GOT3 (cell line): ENCODE measurements at regions not wholly inside any gene's neighbourhood (a gene's known extent, or its start where the extent isn't known, plus 50 kb on each side); places are given as distances from the start of the nearest gene placed in this dataset.

Experiments
- DNase-seq: peaks from one replicate; lab custom pipeline; 2025; ENCODE audit warnings: mixed read lengths; lab: John Stamatoyannopoulos, UW

DNA sequence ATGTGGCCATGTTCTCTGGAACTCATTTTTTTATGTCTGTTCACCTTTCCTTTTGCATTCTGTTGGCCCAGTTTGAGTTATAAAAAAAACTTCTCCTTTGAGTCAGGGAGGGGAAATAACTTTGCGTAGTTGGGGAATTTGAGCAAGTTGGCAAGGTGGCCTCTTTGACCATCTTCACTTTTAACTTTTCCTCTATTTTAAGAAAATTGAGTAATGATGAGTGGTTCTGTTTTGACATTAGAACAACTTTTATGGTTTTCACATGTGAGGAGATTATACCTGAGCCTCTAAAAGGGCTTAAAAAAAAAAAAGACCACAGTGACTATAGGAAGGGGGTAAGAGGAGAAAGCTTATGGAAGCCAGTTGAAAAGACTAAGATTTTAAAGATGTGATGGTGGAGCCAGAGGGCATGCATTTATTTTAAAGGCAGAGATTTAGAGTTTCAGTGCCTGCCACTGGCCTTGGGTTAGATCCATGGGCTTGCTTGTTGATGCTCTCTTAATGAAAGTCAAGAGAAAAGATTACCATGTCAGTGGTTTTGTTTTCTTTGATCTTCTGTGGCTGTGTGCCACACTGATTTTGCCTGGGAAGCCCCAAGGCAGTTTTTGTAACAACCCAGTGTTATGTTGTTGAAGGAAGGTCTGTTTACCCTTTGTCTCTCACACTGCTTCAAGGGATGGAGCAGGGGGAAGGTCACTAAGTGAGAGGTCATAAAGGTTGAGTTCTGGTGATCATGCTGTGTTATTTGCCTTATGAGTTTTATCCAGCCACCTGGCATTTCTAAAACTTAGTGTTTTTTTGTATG, 219.7 kb upstream of the CD180 start:
- DNase-seq: no peak

DNA sequence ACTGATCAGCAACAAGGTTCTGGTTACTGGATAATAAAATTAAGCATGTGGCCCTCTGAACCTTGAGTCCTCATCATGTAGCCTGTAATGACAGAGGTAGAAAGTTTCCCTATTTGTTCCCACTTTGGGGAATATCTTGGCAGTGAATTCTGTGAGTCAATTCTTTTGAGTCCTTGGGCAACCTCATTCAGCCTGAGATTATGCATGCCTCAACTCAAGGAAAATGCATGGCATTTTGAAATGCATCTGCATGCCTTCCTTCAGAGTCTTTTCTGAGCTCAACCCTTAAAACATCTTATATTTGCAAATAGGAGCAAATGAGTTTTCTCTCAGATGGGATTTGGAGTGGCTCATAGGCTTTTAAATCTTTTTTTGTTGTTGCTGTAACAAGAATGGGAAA, 218.1 kb upstream of the CD180 start:
- DNase-seq: no peak

DNA sequence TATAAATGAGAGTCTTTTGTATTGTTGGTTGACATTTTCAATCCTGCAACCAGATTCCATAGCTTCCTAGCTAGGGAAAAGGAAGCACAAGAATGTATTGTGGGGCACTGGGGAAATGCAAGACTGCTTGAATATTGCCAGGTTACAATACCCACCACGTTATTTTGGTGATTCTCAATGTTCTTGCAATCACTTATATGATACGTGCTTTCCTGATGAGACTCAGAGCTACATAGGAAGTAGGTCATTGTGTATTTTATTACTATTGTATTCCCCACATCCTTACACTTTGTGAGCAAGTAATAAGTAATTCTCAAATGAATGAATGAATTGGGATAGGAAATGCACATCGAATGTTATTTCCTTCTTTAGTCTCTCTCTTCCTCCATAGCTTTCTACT, 217.1 kb upstream of the CD180 start:
- no peak for DNase-seq

DNA sequence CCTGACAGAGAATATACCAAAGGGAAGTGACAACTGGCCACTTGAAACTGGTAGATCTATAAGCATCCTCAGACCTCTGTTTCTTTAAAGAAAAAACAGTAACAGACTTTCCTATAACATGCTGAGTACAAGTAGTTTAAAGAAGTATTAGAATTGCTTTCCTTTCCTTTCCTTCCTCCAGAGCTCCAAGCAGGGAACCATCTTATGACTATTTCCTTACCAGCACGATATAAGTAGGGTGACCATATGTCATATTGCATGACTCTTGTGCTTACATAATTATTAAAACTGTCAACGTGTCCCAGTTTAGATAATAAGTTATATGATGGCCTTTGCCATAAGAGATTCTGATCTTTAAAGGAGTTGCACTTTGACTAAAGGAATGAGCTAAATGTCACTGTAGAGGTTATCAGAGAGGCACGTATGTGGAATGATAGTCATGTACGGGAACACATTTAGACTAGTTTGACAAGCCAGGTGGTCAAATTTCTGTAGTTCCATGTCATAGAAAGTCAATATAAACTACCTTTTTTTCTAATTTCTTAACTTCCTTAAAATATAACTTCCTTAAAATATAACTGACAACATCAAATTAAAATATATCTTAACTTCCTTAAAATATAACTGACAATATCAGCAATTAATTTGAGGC, 212.7 kb upstream of the CD180 start:
- DNase-seq: no peak

DNA sequence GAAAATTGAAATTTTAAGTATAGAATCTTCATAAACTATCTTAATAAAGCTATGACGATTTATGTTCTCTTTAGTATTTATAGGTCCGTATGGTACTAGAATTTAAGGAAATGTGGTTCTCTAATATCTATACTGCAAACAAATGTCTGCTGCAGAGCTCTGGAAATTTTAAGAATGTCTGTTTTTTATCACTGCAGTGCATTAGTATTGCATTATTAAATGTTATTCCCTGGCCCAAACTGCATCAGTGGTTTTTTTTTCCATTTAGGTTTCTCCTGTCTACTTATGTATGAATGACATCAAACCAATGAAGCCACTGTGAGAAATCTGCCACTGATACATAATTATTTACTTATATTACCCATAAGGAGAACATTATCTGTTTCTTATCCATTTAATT, 211.4 kb upstream of the CD180 start:
- DNase-seq: no peak

DNA sequence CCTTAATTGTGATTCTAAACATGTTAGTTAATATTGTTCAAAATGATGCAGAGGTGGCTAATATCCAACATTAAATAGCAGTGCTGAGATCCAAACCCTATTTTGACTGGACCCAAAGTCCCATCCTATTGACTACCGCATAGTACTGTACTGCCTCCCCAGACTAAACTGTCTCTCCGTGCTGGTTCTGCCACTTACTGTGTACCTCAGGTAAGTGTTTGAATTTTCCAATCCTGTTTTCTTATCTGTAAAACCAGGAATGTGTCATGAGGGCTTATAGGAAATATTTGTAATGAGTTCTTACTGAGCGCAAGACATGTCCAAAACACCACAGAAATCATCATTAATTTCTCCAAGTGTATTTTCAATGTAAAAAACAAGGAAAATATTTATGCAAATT, 209.2 kb upstream of the CD180 start:
- DNase-seq: no peak

DNA sequence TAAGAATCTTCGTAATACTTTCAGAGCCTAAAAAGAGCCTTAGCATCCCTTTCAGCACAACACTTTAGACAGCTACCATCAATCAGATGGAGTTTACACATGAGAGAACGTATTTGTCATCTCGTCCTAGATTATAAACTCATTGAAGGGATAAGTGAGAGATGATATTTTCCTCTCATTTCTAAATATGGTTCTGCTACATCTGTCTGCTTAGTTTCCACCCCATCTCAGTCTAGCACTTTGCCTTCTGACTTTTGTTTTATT, 208.4 kb upstream of the CD180 start:
- DNase-seq: no peak

DNA sequence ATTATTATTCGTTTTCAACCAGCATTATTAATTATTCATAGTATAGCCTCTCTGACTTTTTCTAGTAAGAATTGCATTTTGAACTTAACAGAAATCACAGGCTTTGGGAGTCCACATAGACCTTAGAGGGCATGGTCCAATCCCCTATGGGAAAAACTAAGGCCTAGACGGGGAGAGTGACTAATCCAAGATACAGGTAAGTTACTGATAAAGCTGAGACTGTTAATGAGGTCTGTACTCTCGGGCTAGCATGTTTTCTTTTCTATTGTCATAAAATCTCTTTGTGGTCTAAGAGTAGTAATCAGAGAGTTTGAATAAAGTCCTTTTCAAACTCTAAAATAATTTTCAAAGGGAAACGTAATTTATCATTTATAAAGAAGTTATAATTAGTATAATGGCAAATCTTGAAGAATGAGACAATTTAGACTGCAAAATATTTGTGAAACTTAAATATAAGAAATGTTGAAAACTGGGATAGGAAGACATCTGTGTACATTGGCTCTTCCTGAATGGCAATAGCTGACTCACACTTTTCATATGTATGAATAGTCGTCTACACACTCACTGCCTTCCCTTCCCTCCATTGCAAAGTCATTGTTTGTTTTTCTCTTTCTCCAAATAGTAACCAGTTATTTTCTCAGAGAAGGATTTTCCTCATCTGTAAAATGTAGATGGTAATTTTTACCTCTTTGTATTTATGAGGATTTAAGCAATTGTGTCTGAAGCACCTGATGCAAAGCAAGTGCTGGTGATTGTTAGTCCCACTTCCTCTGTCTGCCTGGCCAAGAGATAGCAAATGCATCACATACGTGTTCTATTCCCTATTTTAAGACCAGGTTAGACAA, 207.9 kb upstream of the CD180 start:
- DNase-seq: no peak

DNA sequence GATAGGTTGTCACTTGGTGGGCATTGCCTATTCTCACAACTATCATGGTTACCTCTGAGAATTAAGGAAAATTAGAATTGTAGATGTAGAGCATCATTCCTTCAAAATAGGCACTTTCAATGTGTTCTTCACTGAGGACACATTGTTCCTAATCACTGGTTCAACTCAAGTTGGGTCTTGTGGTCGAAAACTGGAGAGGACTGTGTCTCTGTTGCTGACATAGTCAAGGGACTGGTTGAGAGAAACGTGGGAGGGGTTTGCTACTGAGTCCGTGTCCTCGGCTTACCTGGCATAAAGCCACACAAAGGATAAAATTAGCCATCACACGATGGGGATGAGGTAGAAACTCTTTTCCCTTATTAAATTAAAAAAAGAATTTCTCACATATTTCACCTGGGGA, 205.9 kb upstream of the CD180 start:
- no peak for DNase-seq

DNA sequence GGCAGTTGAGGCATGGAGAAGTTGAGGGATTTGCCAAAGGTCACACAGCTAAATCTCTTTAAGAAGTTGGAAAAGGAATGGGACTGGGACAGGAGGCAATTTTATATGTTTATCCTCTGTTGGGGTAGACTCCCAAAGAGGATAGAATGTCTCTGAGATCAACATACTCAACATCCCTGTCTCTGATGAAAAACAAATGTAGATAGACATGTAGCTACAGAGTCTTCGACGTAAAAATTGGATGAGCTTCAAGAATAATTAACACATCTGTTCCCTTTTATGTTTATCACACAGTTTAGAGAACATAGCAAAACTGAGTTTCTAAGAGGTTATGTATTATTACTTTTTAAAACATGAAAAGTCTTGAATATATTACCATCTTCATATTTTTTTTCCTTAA, 204.6 kb upstream of the CD180 start:
- DNase-seq: no peak

DNA sequence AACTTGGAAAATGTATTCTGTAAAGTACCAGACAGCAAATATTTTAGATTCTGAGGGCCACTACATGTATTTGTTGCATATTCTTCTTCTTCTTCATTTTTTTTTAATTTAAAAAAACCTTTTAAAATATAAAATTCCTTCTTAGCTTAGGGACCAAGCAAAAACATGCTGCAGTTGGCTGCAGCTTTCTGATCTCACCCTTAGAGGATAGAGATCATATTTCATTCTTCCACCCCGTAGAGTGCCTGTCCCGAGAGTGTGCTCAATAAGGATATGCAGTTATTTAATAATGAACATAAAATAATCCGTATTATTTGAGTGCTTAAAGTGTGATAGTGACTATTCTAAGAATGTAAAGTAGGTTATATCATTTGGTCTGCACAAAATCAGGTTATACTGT, 204.2 kb upstream of the CD180 start:
- no peak for DNase-seq

DNA sequence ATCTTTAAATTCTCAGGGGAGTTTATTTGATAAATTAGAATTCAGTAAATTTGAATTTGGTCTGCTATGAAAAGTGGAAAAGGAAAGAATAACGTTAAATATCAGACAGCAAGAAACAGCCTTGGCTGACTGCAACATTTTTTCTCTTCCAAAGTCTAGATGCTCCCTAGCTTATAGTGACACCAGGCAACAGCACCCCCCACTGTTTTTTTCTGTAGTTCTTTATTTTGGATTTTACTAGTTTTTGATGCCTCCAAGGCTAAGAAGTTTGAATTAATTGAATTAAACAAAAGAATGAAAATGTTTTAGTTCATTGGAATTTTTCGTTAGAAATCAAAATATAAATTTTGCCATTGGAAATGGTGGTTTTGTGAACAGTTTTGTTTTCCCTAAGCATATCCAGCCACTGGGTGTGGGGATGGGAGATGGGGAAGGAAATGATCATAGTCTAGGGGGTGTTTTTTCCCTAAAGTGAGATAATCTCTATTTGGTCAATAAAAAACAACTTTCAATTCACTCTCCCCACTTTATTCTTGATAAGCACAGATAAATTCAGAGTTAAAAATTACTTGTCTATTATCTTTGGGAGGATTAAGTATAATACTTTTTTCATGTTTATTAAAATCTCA, 199.3 kb upstream of the CD180 start:
- DNase-seq: no peak

DNA sequence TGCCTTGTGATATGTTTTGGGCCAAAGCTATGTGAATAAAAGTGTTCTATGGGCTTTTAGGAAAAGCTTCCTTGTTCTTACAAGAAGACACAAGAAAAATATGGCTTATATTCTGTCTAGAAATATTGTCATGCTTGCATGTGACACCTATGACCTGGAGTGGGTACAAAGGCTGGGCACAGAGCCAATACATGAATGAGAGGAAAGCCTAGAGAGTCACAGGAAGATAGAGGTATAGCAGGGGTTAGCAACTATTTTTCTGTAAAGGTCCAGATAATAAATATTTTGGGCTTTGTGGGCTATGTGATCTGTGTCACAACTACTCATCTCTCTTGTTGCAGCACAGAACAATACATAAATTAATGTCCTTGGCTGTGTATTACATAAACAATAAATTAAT, 196.6 kb upstream of the CD180 start:
- DNase-seq: no peak

DNA sequence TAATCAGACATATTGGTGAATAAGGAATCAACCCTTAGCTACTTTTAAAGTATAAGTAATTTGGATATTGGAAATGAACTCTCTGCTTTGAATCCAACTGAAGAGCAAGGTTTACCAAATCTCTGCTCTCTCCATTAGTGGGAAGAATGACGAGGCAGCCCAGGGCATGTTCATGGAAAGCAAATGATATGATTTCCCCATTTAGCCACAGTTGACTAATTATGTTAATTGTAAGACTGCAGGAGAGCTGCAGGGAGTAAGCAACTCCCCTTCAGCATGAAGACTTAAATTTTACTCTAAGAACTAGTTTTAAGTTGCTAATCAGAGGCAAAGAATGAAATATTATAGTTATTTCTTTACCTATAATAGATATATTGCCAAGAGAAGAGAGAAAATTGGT, 194.3 kb upstream of the CD180 start:
- DNase-seq: no peak

DNA sequence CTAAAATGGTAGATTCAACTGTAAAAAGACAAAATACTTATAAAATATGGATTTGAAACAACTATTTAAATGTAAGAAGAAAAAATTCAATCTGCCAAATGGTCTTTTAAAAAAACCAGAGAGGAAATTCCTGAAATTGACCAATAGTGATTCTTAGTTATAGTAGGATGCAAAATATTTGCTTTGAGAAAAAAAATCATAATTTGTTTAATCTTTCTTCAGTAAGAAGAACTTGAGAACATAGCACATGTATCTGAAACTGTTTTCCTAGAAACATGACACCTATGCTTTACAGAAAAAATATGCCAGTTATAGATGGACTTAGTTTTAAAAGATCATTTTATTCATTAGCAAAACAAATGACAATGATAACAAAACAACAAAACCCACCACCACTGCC, 186.9 kb upstream of the CD180 start:
- DNase-seq: no peak

DNA sequence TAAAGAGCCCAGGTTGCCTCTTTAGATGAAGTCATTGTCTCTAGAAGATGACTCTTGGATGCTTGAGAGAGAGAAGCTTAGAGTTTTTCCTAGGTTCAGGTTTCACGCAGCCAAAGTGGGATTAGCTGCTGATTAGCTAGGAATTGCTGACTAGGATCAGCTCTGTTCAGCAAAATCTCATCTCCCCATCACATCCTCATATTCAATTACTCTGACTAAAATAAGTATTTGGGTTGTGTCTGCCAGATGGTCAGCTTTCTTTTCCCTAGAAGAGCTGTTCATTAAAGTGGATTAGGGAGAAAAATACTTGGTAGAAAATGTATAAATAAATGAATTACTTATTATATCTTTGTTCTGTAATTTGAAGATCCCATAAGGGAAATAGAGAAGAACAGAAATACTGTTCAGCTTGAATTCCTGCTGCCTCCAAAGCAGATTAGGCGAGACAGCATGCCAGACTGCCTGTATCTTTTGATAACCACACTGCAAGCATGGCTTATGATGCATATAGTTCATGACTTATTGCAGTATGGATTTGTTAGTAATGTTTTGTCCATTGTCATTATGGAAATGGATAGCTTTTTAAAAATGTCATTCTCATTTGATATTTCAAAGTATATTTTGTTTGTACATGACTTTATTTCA, 184.8 kb upstream of the CD180 start:
- no peak for DNase-seq

DNA sequence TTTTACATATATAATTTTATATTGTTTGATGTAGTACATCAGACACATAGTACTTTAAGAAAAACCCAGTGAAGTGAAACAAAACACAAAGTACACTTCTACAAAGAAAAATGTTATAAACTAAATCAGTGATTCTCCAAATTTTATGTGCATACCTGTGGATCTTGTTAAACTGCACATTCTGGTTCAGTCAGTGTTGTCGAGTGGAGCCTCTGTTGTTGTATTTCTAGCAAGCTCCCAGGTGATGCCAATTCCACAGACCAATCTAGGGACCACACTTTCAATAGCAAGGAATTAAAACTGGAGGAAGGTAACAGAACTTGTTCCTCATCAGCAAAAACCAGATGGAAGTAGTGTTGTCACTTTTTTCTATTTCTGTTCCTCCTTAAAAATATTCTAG, 183.8 kb upstream of the CD180 start:
- no peak for DNase-seq

DNA sequence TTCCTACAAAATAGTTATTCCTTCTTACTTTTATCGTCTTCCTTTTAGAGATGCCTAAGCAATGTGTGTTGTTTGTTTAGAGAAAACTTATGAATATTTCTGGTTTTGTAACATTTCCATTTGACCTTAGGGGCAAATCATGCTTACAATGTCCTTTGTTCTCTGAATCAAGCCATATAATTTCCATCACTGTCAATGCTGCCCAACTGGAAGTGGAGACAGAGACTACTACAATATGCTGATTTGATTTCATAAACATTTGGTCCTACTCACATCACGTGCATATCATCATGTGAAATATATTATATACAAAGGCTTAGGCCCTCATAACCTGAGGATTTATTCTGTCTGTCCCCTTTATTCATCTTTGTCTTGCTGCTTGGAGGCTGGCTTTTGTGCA, 183.2 kb upstream of the CD180 start:
- DNase-seq: no peak

DNA sequence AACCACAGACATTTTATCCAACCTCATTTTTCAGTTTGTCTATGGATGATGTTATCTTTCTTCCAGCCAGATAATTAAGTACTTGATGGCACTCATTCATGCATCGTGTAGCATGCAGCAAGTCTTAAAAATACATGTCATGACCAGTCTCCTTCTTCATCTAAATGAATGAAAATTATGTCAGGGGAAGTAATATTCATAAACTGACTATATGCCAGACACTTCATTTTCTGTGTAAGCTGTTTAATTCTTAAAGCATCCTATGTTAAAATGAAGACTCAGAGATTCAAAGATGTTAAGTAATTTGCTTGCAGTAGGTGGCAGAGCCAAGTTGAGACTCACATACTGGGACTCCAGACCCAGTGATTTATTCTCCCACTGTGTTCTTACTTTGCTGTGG, 181.7 kb upstream of the CD180 start:
- no peak for DNase-seq

DNA sequence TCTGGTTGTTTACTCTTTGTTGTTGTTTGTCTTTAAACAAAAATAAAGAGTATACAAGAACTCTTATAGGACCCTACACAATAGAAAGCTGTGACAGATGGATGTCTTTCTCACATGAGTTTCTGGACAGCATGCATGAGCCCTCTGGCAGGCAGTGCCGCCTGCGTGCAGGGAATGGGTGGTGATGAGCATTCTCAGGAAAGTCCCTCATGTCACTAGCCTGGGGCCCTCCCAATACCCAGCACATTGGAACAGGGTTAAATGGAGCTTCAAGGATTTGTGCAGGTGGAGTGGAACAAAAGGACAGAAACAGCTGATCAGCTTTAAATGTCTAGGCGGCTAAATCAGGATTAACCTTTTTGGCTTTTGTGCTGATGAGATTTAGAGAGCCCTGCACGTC, 181.0 kb upstream of the CD180 start:
- no peak for DNase-seq

DNA sequence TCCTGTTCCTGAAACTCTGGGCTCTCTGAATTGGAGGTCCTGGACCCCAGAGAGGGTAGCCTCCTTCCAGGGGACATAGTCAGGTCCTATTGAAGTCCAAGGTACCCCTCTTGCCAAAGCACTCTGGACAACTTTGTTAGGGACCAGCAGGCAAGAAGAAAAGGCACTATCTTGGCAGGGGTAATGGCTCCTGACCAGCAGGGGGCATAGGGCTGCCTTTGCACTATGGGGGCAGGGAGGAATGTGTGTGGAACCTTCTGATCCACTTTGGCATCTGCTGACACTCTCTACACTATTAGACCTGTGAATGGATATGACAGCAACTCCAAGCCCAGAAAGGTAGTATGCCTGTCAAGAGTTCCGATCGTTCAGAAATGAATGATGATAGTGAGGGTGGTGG, 179.0 kb upstream of the CD180 start:
- no peak for DNase-seq

DNA sequence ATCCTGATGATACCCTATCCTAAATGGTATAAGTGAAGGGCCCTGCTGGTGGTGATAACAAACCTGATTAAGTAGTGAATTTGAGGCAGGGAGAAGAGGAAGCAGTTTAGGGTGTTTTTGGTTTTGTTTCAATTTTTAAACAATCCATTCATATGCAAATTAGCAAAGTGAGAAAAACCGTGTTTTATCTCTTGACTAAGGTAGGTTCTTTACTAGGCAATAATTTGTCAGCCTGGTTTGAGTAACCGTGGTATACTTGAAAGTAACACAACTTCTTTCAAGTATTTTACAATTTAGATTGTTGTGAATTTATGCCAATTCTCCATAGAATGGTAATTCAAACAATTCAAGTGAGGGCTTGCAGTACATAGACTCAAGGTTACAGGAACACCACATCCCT, 177.8 kb upstream of the CD180 start:
- no peak for DNase-seq
